Sigmoid colon (tissue), 4 donors: ENCODE measurements at regions not wholly inside any gene's neighbourhood (a gene's known extent, or its start where the extent isn't known, plus 50 kb on each side); places are given as distances from the start of the nearest gene placed in this dataset.

Experiments
- EP300 ChIP-seq, 4 donors: sonication (generic); formaldehyde crosslinking; IDR thresholded peaks; one replicate each; pipeline ENCODE4 v1.6.1; 2017; ENCODE audit warnings: antibody characterized with exemption in 4 of 4
- POLR2AphosphoS5 ChIP-seq, 4 donors: sonication (generic); formaldehyde crosslinking; IDR thresholded peaks; one replicate each; pipeline ENCODE4 v1.6.1; 2017; ENCODE audit warnings: antibody characterized with exemption in 4 of 4
- TF ChIP-seq, protein P1 (sequence below), 4 experiments: fragments of 450-650 bp in 3 of 4; fragments of 200-600 bp in 1 of 4; IDR thresholded peaks; one replicate each; pipeline ENCODE4 v1.5.1; 2016 to 2019; ENCODE audit warnings: antibody characterized with exemption in 4 of 4, mild to moderate bottlenecking in 3 of 4, moderate library complexity in 2 of 4

DNA sequence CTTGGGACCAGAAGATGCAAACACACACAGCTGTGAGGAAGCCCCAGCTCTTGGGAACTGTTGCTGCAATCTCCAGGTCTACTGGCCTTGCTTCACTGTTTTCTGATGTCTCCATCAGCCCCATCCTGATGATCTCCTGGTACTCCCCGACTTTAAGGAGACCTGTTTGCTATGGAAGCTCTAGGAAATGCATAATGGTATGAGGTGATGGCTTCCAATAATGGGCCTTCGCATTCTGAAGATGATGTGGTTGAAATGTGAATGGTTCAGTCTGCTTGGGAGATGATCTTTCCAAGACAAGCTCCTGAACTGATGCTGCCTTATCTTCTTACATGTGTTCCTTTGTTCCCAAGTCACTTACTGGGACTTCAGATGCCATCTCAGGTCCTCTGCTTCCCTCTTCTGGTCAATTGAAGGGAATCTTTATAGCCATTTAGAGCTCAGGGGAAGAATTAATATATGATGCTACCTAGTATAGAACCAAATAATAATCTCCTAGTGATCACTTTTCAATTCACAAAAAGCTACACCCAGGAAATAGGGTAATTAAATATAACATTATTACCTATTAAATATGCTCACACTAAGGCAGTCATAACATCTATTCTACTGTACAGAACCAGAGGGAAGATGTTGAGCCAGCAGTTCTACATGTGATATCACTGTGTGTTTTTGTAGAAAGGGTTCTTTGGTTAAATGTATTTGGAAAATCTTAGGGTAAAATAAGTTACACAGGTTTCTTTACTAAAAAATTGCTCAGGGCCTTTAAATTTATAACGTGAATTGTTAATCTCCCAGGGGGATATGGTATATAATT lies 73.9 kb upstream of the VTCN1 start:
- TF ChIP-seq, protein P1, sequence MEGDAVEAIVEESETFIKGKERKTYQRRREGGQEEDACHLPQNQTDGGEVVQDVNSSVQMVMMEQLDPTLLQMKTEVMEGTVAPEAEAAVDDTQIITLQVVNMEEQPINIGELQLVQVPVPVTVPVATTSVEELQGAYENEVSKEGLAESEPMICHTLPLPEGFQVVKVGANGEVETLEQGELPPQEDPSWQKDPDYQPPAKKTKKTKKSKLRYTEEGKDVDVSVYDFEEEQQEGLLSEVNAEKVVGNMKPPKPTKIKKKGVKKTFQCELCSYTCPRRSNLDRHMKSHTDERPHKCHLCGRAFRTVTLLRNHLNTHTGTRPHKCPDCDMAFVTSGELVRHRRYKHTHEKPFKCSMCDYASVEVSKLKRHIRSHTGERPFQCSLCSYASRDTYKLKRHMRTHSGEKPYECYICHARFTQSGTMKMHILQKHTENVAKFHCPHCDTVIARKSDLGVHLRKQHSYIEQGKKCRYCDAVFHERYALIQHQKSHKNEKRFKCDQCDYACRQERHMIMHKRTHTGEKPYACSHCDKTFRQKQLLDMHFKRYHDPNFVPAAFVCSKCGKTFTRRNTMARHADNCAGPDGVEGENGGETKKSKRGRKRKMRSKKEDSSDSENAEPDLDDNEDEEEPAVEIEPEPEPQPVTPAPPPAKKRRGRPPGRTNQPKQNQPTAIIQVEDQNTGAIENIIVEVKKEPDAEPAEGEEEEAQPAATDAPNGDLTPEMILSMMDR (IDR thresholded peaks at IDR 0.05): peak in 2 of 4 experiments; percentile 21 to 25
- TF ChIP-seq POLR2AphosphoS5 (IDR thresholded peaks at IDR 0.05) (no peak), EP300 (IDR thresholded peaks at IDR 0.05) (no peak)
